ENCODE measurements at regions not wholly inside any gene's neighbourhood (a gene's known extent, or its start where the extent isn't known, plus 50 kb on each side); places are given as distances from the start of the nearest gene placed in this dataset.

DNA sequence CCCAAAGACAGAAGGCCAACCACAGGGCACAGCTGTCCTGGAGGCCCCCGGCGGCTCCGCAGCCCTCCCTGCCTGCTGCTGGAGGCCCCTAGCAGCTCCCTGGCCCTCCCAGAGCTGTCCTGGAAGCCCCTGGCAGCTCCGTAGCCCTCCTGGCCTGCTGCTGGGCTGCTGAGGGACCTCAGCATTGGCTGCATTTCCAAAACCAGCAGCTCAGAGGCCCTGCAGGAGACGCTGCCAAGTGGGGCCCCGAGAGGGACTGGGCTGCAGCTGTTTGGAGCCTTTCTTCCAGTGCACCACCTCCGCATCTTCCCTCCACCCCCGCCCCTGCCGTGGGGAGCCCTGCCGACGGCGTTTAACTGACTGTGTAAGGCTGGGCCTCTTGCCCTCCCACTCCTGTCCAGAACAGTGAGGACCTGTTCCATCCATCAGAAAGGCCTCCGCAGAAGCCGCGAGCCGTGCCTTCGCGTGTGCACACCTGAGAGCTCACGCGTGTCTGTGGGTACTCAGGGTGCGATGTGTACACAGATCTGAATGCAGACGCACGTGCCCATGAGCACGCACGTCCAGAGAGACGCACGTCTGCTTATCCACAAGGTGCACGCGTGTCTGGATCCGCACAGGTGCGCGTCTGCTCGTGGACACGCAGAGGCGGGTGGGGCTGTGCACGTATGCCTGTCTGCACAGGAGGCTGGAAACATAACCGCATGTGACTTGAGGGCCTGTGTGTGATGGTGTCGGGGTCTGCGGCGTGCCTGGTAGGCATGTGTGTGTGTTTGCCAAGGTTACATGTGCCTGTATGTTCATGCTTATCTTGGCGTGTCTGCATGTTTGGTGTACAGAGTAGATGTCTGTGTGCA is 57.0 kb upstream of the FBRSL1 start:
- no peak for TF ChIP-seq POLR2A (IDR thresholded peaks at IDR 0.05)
- TF ChIP-seq, protein P1, sequence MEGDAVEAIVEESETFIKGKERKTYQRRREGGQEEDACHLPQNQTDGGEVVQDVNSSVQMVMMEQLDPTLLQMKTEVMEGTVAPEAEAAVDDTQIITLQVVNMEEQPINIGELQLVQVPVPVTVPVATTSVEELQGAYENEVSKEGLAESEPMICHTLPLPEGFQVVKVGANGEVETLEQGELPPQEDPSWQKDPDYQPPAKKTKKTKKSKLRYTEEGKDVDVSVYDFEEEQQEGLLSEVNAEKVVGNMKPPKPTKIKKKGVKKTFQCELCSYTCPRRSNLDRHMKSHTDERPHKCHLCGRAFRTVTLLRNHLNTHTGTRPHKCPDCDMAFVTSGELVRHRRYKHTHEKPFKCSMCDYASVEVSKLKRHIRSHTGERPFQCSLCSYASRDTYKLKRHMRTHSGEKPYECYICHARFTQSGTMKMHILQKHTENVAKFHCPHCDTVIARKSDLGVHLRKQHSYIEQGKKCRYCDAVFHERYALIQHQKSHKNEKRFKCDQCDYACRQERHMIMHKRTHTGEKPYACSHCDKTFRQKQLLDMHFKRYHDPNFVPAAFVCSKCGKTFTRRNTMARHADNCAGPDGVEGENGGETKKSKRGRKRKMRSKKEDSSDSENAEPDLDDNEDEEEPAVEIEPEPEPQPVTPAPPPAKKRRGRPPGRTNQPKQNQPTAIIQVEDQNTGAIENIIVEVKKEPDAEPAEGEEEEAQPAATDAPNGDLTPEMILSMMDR (IDR thresholded peaks at IDR 0.05) = no peak
